ENCODE measurements at regions not wholly inside any gene's neighbourhood (a gene's known extent, or its start where the extent isn't known, plus 50 kb on each side); places are given as distances from the start of the nearest gene placed in this dataset.
A peak's percentile ranks its signal among the peaks of the same experiment; 100 is the strongest.

DNA sequence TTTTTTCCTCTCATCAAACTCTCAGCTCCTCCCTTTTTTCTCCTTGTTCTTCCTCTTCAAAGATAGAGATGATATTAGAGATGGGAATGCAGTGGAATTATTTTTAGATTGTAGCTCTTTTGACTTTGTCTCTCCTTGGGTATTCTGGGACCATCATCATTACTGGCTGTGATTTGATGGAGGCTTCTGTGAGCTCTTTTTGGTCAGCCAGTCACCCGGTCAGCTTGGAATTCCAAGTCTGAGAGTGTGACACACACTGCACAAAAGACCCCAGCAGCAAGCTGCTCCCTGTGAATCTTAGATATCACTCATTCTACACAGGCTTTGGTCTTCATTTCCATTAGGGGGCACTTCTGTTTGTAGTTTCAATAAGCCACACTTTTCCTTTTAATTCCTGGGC is 51.6 kb upstream of the NEK7 start:
- H3K9me2 ChIP-seq (ENCODE audit: insufficient read depth), result no peaks in the 10 kb centered on the region
- no peak for TF ChIP-seq ELF1 (IDR thresholded peaks at IDR 0.05; ENCODE audit: borderline replicate concordance, low read depth)
- no peak for TF ChIP-seq CEBPB (IDR thresholded peaks at IDR 0.05; ENCODE audit: low read depth)
- no peak for TF ChIP-seq EZH2phosphoT487 (IDR thresholded peaks at IDR 0.05; ENCODE audit: borderline replicate concordance)
- TF ChIP-seq EGR1 (IDR thresholded peaks at IDR 0.05; ENCODE audit: low read depth), result no peak
- TF ChIP-seq JUND (IDR thresholded peaks at IDR 0.05), result no peak
- no peak for TF ChIP-seq SIN3A (IDR thresholded peaks at IDR 0.05; ENCODE audit: low read depth)
- TF ChIP-seq, protein P1, sequence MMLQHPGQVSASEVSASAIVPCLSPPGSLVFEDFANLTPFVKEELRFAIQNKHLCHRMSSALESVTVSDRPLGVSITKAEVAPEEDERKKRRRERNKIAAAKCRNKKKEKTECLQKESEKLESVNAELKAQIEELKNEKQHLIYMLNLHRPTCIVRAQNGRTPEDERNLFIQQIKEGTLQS (IDR thresholded peaks at IDR 0.05), result no peak
- TF ChIP-seq CBX3 (IDR thresholded peaks at IDR 0.05; ENCODE audit: low read depth), result no peak
- no peaks in the 10 kb centered on the region for H3K4me1 ChIP-seq (ENCODE audit: control insufficient read depth in 1 of 2, insufficient read depth in 2 of 2, low read length in 2 of 2)
- intact Hi-C loops (cut with micrococcal nuclease), result no loop called here
- H4K20me1 ChIP-seq (ENCODE audit: insufficient read depth), result no peaks in the 10 kb centered on the region
- no peak overlapping the region for H3K27ac ChIP-seq (ENCODE audit: low read depth, low read length)
- no peak overlapping the region for H2AFZ ChIP-seq (ENCODE audit: low read depth, low read length, poor library complexity, severe bottlenecking)
- no peak overlapping the region for H3K4me2 ChIP-seq (ENCODE audit: low read length)
- ChIA-PET RAD21 (ENCODE audit: low non-redundant PET in 1 of 2, low total read pairs in 2 of 2, uncharacterized antibody in 2 of 2, unreplicated experiment in 2 of 2) (no interaction called here), CTCF (interaction anchor here (1.2 kb wide), 1 partner anchor 11 kb away, joined by 4 read pairs; no protein-coding TSS in a partner anchor), POLR2A (no interaction called here)
- H3K9ac ChIP-seq (ENCODE audit: low read length), result no peak overlapping the region
- no peaks in the 10 kb centered on the region for H3K9me3 ChIP-seq (ENCODE audit: control insufficient read depth in 1 of 2, insufficient read depth in 1 of 2, low read depth in 1 of 2, low read length in 2 of 2)
- ATAC-seq (no peak), DNase-seq (ENCODE audit: low read depth, low spot score) (no peak)
- H3K27me3 ChIP-seq (ENCODE audit: insufficient read depth, low read length), result no peaks in the 10 kb centered on the region
- no peaks in the 10 kb centered on the region for H3K36me3 ChIP-seq (ENCODE audit: control insufficient read depth in 1 of 2, insufficient read depth in 2 of 2, low read length in 2 of 2)
- BruUV-seq (replicated peaks), result no TSS peak
- H3K4me3 ChIP-seq (replicated peaks in 1 of 2; ENCODE audit: low read depth in 1 of 2, low read length in 2 of 2), result no peak overlapping the region
- no peaks in the 10 kb centered on the region for H3K79me2 ChIP-seq (ENCODE audit: insufficient read depth, low read length)

- Histone ChIP-seq H2AFZ (ENCODE audit: low read depth, low read length, poor library complexity, severe bottlenecking) (no peak overlapping the region), H3K4me3 (replicated peaks in 1 of 2; ENCODE audit: low read depth in 1 of 2, low read length in 2 of 2) (no peak overlapping the region), H3K27ac (ENCODE audit: low read depth, low read length) (no peak overlapping the region), H3K79me2 (ENCODE audit: insufficient read depth, low read length) (no peaks in the 10 kb centered on the region), H3K27me3 (ENCODE audit: insufficient read depth, low read length) (no peaks in the 10 kb centered on the region), H3K9ac (ENCODE audit: low read length) (no peak overlapping the region), H4K20me1 (ENCODE audit: insufficient read depth) (no peaks in the 10 kb centered on the region), H3K4me2 (ENCODE audit: low read length) (no peak overlapping the region), H3K36me3 (ENCODE audit: control insufficient read depth in 1 of 2, insufficient read depth in 2 of 2, low read length in 2 of 2) (no peaks in the 10 kb centered on the region), H3K9me3 (ENCODE audit: control insufficient read depth in 1 of 2, insufficient read depth in 1 of 2, low read depth in 1 of 2, low read length in 2 of 2) (no peaks in the 10 kb centered on the region), H3K4me1 (ENCODE audit: control insufficient read depth in 1 of 2, insufficient read depth in 2 of 2, low read length in 2 of 2) (no peaks in the 10 kb centered on the region), H3K9me2 (ENCODE audit: insufficient read depth) (no peaks in the 10 kb centered on the region)
- ATAC-seq (no peak), DNase-seq (ENCODE audit: low read depth, low spot score) (no peak)
- ChIA-PET RAD21 (ENCODE audit: low non-redundant PET in 1 of 2, low total read pairs in 2 of 2, uncharacterized antibody in 2 of 2, unreplicated experiment in 2 of 2) (no interaction called here), CTCF (interaction anchor here (1.2 kb wide), 1 partner anchor 11 kb away, joined by 4 read pairs; no protein-coding TSS in a partner anchor), POLR2A (no interaction called here)
- BruUV-seq (replicated peaks), result no TSS peak
- TF ChIP-seq CTCF (IDR thresholded peaks at IDR 0.05 in 2 of 3, conservative IDR thresholded peaks at IDR 0.05 in 1 of 3; ENCODE audit: borderline replicate concordance in 1 of 3, insufficient read depth in 1 of 3, low read depth in 2 of 3, low read length in 2 of 3) (peak in 2 of 3 experiments; percentile 17 to 20; a peak in 2 of 6 replicates), ZNF274 (IDR thresholded peaks at IDR 0.05; ENCODE audit: low read depth, low read length) (no peak), SIN3A (IDR thresholded peaks at IDR 0.05; ENCODE audit: low read depth) (no peak), POLR2A (IDR thresholded peaks at IDR 0.05; ENCODE audit: borderline replicate concordance, extremely low read depth, insufficient read depth, insufficient read length) (no peak), SRF (IDR thresholded peaks at IDR 0.05; ENCODE audit: low read depth) (no peak)
- intact Hi-C loops (cut with micrococcal nuclease), result no loop called here
These were observed 50.8 kb upstream of the NEK7 start for GRCh38 chr1:198106011-198106410.
